ENCODE measurements at regions not wholly inside any gene's neighbourhood (a gene's known extent, or its start where the extent isn't known, plus 50 kb on each side); places are given as distances from the start of the nearest gene placed in this dataset.
A peak's percentile ranks its signal among the peaks of the same experiment; 100 is the strongest.

GRCh38 chr7:120033114-120033513 is 239.9 kb upstream of the KCND2 start:
- in situ Hi-C loops (cut with MboI; ENCODE audit: low sequenced_read_pairs in 4 of 4), result no loop called here
- no peak for TF ChIP-seq POLR2A (IDR thresholded peaks at IDR 0.05)
- no peak for TF ChIP-seq CTCF (IDR thresholded peaks at IDR 0.05 in 4 of 5, conservative IDR thresholded peaks at IDR 0.05 in 1 of 5)

GRCh38 chr7:120039138-120039537 is 233.8 kb upstream of the KCND2 start:
- no peaks in the 10 kb centered on the region for H3K36me3 ChIP-seq
- no peaks in the 10 kb centered on the region for H3K9me3 ChIP-seq
- ATAC-seq, result no peak
- H3K27ac ChIP-seq, result no peak overlapping the region
- no peak overlapping the region for H3K4me3 ChIP-seq
- intact Hi-C loops (cut with DNase I; ENCODE audit: low total_unique reads), result no loop called here
- no peak for DNase-seq
- TF ChIP-seq POLR2A (IDR thresholded peaks at IDR 0.05) (no peak), CTCF (IDR thresholded peaks at IDR 0.05 in 4 of 5, conservative IDR thresholded peaks at IDR 0.05 in 1 of 5) (no peak)
- H3K27me3 ChIP-seq, result no peaks in the 10 kb centered on the region
- no peaks in the 10 kb centered on the region for H3K4me1 ChIP-seq
- in situ Hi-C loops (cut with MboI; ENCODE audit: low sequenced_read_pairs in 4 of 4), result no loop called here

More at GRCh38 chr7:120033114-120033513, 239.9 kb upstream of the KCND2 start:
- intact Hi-C loops (cut with DNase I; ENCODE audit: low total_unique reads), result no loop called here
- Histone ChIP-seq H3K27ac (no peak overlapping the region), H3K36me3 (no peaks in the 10 kb centered on the region), H3K4me1 (no peaks in the 10 kb centered on the region), H3K9me3 (no peaks in the 10 kb centered on the region), H3K27me3 (no peaks in the 10 kb centered on the region), H3K4me3 (no peak overlapping the region)
- ATAC-seq, result no peak
- no peak for DNase-seq

GRCh38 chr7:120041798-120042197 is 231.2 kb upstream of the KCND2 start:
- in situ Hi-C loops (cut with MboI; ENCODE audit: low sequenced_read_pairs in 4 of 4), result no loop called here
- Histone ChIP-seq H3K4me3 (no peak overlapping the region), H3K4me1 (no peaks in the 10 kb centered on the region), H3K27ac (no peak overlapping the region), H3K27me3 (no peaks in the 10 kb centered on the region), H3K36me3 (no peaks in the 10 kb centered on the region), H3K9me3 (no peaks in the 10 kb centered on the region)
- ATAC-seq (no peak), DNase-seq (no peak)
- intact Hi-C loops (cut with DNase I; ENCODE audit: low total_unique reads), result no loop called here
- no peak for TF ChIP-seq POLR2A (IDR thresholded peaks at IDR 0.05)
- TF ChIP-seq CTCF (IDR thresholded peaks at IDR 0.05 in 4 of 5, conservative IDR thresholded peaks at IDR 0.05 in 1 of 5), result no peak

GRCh38 chr7:120043250-120043649 is 229.7 kb upstream of the KCND2 start:
- Histone ChIP-seq H3K27me3 (no peaks in the 10 kb centered on the region), H3K27ac (no peak overlapping the region), H3K36me3 (no peaks in the 10 kb centered on the region), H3K4me1 (no peaks in the 10 kb centered on the region), H3K9me3 (no peaks in the 10 kb centered on the region), H3K4me3 (no peak overlapping the region)
- in situ Hi-C loops (cut with MboI; ENCODE audit: low sequenced_read_pairs in 4 of 4) (no loop called here), intact Hi-C loops (cut with DNase I; ENCODE audit: low total_unique reads) (no loop called here)
- no peak for DNase-seq
- no peak for ATAC-seq
- TF ChIP-seq CTCF (IDR thresholded peaks at IDR 0.05 in 4 of 5, conservative IDR thresholded peaks at IDR 0.05 in 1 of 5) (no peak), POLR2A (IDR thresholded peaks at IDR 0.05) (no peak)

- peak overlapping the region; percentile 51 to 65 (median 58) for H3K27ac ChIP-seq
- H3K4me1 ChIP-seq, result no peaks in the 10 kb centered on the region
- no peaks in the 10 kb centered on the region for H3K27me3 ChIP-seq
- H3K4me3 ChIP-seq, result no peak overlapping the region
- ATAC-seq, result peak; percentile 84 to 86
- TF ChIP-seq POLR2A (IDR thresholded peaks at IDR 0.05) (no peak), CTCF (IDR thresholded peaks at IDR 0.05 in 4 of 5, conservative IDR thresholded peaks at IDR 0.05 in 1 of 5) (no peak)
- in situ Hi-C loops (cut with MboI; ENCODE audit: low sequenced_read_pairs in 4 of 4) (no loop called here), intact Hi-C loops (cut with DNase I; ENCODE audit: low total_unique reads) (loop anchor here (5.0 kb wide), 1 partner anchor 114 kb away; no protein-coding TSS in a partner anchor)
- no peaks in the 10 kb centered on the region for H3K36me3 ChIP-seq
- no peaks in the 10 kb centered on the region for H3K9me3 ChIP-seq
- DNase-seq, result peak; percentile 55 to 70
These were observed 220.0 kb upstream of the KCND2 start for GRCh38 chr7:120052884-120053382.

All from gastrocnemius medialis (tissue), 4 donors.